Esophagus muscularis mucosa (tissue), 4 donors: ENCODE measurements at regions not wholly inside any gene's neighbourhood (a gene's known extent, or its start where the extent isn't known, plus 50 kb on each side); places are given as distances from the start of the nearest gene placed in this dataset.

ENCODE experiments used
- CTCF ChIP-seq, 3 experiments: fragments of 200-600 bp in 2 of 3; fragments of 450-650 bp in 1 of 3; sonication (generic) in 2 of 3; IDR thresholded peaks; one replicate each; pipeline ENCODE4 v1.5.1; 2017 to 2019; ENCODE audit warnings: antibody characterized with exemption in 3 of 3, mild to moderate bottlenecking in 2 of 3, moderate library complexity in 1 of 3
- EP300 ChIP-seq: sonication (generic); formaldehyde crosslinking; IDR thresholded peaks from one replicate; pipeline ENCODE4 v1.6.1; 2017; ENCODE audit warnings: antibody characterized with exemption
- POLR2A ChIP-seq: fragments of 450-650 bp; IDR thresholded peaks from one replicate; pipeline ENCODE4 v1.6.1; 2017; ENCODE audit warnings: antibody characterized with exemption, moderate library complexity, mild to moderate bottlenecking, low read depth
- POLR2AphosphoS5 ChIP-seq, 2 donors: sonication (generic); formaldehyde crosslinking; IDR thresholded peaks; one replicate each; pipeline ENCODE4 v1.6.1; 2017; ENCODE audit warnings: antibody characterized with exemption in 2 of 2

- TF ChIP-seq POLR2A (no peak), POLR2AphosphoS5 (IDR thresholded peaks at IDR 0.05) (no peak), CTCF (IDR thresholded peaks at IDR 0.05) (no peak), EP300 (no peak)
These were observed 116.5 kb upstream of the OLIG3 start for GRCh38 chr6:137610702-137611101.
